MM.1S (cell line): ENCODE measurements at regions not wholly inside any gene's neighbourhood (a gene's known extent, or its start where the extent isn't known, plus 50 kb on each side); places are given as distances from the start of the nearest gene placed in this dataset.

Experiments used
- DNase-seq: peaks from one replicate; pipeline ENCODE4 v3.0.0-alpha.2; 2015
- H2AFZ ChIP-seq: fragments of 300-600 bp; sonication (generic); 2 replicates; pipeline ENCODE4 v1.6.0; 2016; ENCODE audit warnings: antibody characterized with exemption, low read length
- H3F3A ChIP-seq: fragments of 300-600 bp; sonication (generic); 2 replicates; pipeline ENCODE4 v1.6.1; 2016; ENCODE audit warnings: mild to moderate bottlenecking, antibody characterized with exemption, low read length, moderate library complexity, mixed read lengths; ENCODE audit not compliant: insufficient read depth
- H3K27ac ChIP-seq: fragments of 300-600 bp; sonication (generic); 2 replicates; pipeline ENCODE4 v1.5.1; 2016; ENCODE audit warnings: mild to moderate bottlenecking, low read length
- H3K27me3 ChIP-seq: fragments of 300-600 bp; sonication (generic); replicated peaks from 2 replicates; pipeline ENCODE4 v1.6.0; 2016; ENCODE audit warnings: low read length; ENCODE audit not compliant: insufficient read depth
- H3K36me3 ChIP-seq: fragments of 300-600 bp; sonication (generic); replicated peaks from 2 replicates; pipeline ENCODE4 v1.6.1; 2016; ENCODE audit warnings: mild to moderate bottlenecking, low read length, mixed read lengths; ENCODE audit not compliant: insufficient read depth
- H3K4me1 ChIP-seq: fragments of 300-600 bp; sonication (generic); 2 replicates; pipeline ENCODE4 v1.6.1; 2016; ENCODE audit warnings: low read length, mixed read lengths
- H3K4me2 ChIP-seq: fragments of 300-600 bp; sonication (generic); 2 replicates; pipeline ENCODE4 v1.6.0; 2016; ENCODE audit warnings: low read depth, low read length
- H3K4me3 ChIP-seq: fragments of 300-600 bp; sonication (generic); 2 replicates; pipeline ENCODE4 v1.5.1; 2016; ENCODE audit warnings: low read length, mixed read lengths
- H3K79me2 ChIP-seq: fragments of 300-600 bp; sonication (generic); 2 replicates; pipeline ENCODE4 v1.6.1; 2016; ENCODE audit warnings: mixed run types, low read length, mixed read lengths
- H3K9ac ChIP-seq: fragments of 300-600 bp; sonication (generic); 2 replicates; pipeline ENCODE4 v1.6.1; 2016; ENCODE audit warnings: low read length, mixed read lengths
- H3K9me2 ChIP-seq: fragments of 300-600 bp; sonication (generic); replicated peaks from 2 replicates; pipeline ENCODE4 v1.6.1; 2016; ENCODE audit warnings: mild to moderate bottlenecking, low read length, mixed read lengths; ENCODE audit not compliant: insufficient read depth
- H3K9me3 ChIP-seq: fragments of 300-600 bp; sonication (generic); replicated peaks from 2 replicates; pipeline ENCODE4 v1.6.1; 2016; ENCODE audit warnings: mild to moderate bottlenecking, low read length, mixed read lengths; ENCODE audit not compliant: insufficient read depth
- H4K20me1 ChIP-seq: fragments of 300-600 bp; sonication (generic); 2 replicates; pipeline ENCODE4 v1.6.1; 2016; ENCODE audit warnings: mild to moderate bottlenecking, low read length, moderate library complexity, mixed read lengths; ENCODE audit not compliant: insufficient read depth
- CTCF ChIP-seq: fragments of 300-600 bp; sonication (generic); IDR thresholded peaks from 2 replicates; pipeline ENCODE4 v1.5.1; 2016; ENCODE audit warnings: antibody characterized with exemption, low read length, mixed read lengths
- EZH2 ChIP-seq: fragments of 300-600 bp; sonication (generic); optimal IDR thresholded peaks from 2 replicates; pipeline ENCODE3; 2017; ENCODE audit warnings: low read depth, mild to moderate bottlenecking, antibody characterized with exemption, low read length, mixed read lengths
- EZH2phosphoT487 ChIP-seq: fragments of 300-600 bp; sonication (generic); IDR thresholded peaks from 2 replicates; pipeline ENCODE4 v1.6.1; 2018; ENCODE audit warnings: antibody characterized with exemption, low read length

- TF ChIP-seq EZH2 (no peak), EZH2phosphoT487 (no peak), CTCF (no peak)
- H3K4me1 ChIP-seq, result no peaks in the 10 kb centered on the region
- no peaks in the 10 kb centered on the region for H3F3A ChIP-seq
- H3K4me3 ChIP-seq, result no peak overlapping the region
- H3K79me2 ChIP-seq, result no peaks in the 10 kb centered on the region
- H3K36me3 ChIP-seq, result no peaks in the 10 kb centered on the region
- H3K9me3 ChIP-seq, result no peaks in the 10 kb centered on the region
- DNase-seq, result no peak
- no peaks in the 10 kb centered on the region for H3K9me2 ChIP-seq
- H2AFZ ChIP-seq, result no peak overlapping the region
- no peaks in the 10 kb centered on the region for H4K20me1 ChIP-seq
- H3K27me3 ChIP-seq, result no peaks in the 10 kb centered on the region
- H3K9ac ChIP-seq, result no peak overlapping the region
- no peak overlapping the region for H3K4me2 ChIP-seq
- H3K27ac ChIP-seq, result no peak overlapping the region
Observed at GRCh38 chr20:39225536-39225935, 263.4 kb downstream of the DHX35 start.

- Histone ChIP-seq H3K27ac (no peak overlapping the region), H2AFZ (no peak overlapping the region), H4K20me1 (no peaks in the 10 kb centered on the region), H3F3A (no peaks in the 10 kb centered on the region), H3K79me2 (no peaks in the 10 kb centered on the region), H3K9ac (no peak overlapping the region), H3K36me3 (no peaks in the 10 kb centered on the region), H3K27me3 (no peaks in the 10 kb centered on the region), H3K9me3 (no peaks in the 10 kb centered on the region), H3K9me2 (no peaks in the 10 kb centered on the region), H3K4me2 (no peak overlapping the region), H3K4me3 (no peak overlapping the region), H3K4me1 (no peaks in the 10 kb centered on the region)
- no peak for TF ChIP-seq CTCF
- TF ChIP-seq EZH2phosphoT487, result no peak
- TF ChIP-seq EZH2, result no peak
- no peak for DNase-seq
Observed at GRCh38 chr20:39222101-39222500, 260.0 kb downstream of the DHX35 start.

- no peaks in the 10 kb centered on the region for H3K27me3 ChIP-seq
- H3K79me2 ChIP-seq, result no peaks in the 10 kb centered on the region
- DNase-seq, result no peak
- no peaks in the 10 kb centered on the region for H3K9me3 ChIP-seq
- H3K9me2 ChIP-seq, result no peaks in the 10 kb centered on the region
- H3K4me1 ChIP-seq, result no peaks in the 10 kb centered on the region
- no peak overlapping the region for H2AFZ ChIP-seq
- no peak overlapping the region for H3K27ac ChIP-seq
- no peaks in the 10 kb centered on the region for H3K36me3 ChIP-seq
- no peaks in the 10 kb centered on the region for H3F3A ChIP-seq
- H3K4me2 ChIP-seq, result no peak overlapping the region
- TF ChIP-seq EZH2 (no peak), EZH2phosphoT487 (no peak), CTCF (no peak)
- no peak overlapping the region for H3K4me3 ChIP-seq
- H3K9ac ChIP-seq, result no peak overlapping the region
- H4K20me1 ChIP-seq, result no peaks in the 10 kb centered on the region
Observed at GRCh38 chr20:39216195-39216594, 254.1 kb downstream of the DHX35 start.

- no peaks in the 10 kb centered on the region for H3K27me3 ChIP-seq
- H3K4me1 ChIP-seq, result no peaks in the 10 kb centered on the region
- no peaks in the 10 kb centered on the region for H3K36me3 ChIP-seq
- no peak overlapping the region for H3K4me2 ChIP-seq
- no peaks in the 10 kb centered on the region for H3F3A ChIP-seq
- H3K9ac ChIP-seq, result no peak overlapping the region
- no peak for DNase-seq
- H3K4me3 ChIP-seq, result no peak overlapping the region
- no peaks in the 10 kb centered on the region for H3K9me3 ChIP-seq
- H3K9me2 ChIP-seq, result no peaks in the 10 kb centered on the region
- H3K27ac ChIP-seq, result no peak overlapping the region
- no peak overlapping the region for H2AFZ ChIP-seq
- H3K79me2 ChIP-seq, result no peaks in the 10 kb centered on the region
- no peak for TF ChIP-seq CTCF
- no peak for TF ChIP-seq EZH2phosphoT487
- TF ChIP-seq EZH2, result no peak
- H4K20me1 ChIP-seq, result no peaks in the 10 kb centered on the region
Observed at GRCh38 chr20:39214828-39215227, 252.7 kb downstream of the DHX35 start.
